ENCODE measurements at regions not wholly inside any gene's neighbourhood (a gene's known extent, or its start where the extent isn't known, plus 50 kb on each side); places are given as distances from the start of the nearest gene placed in this dataset.

- intact Hi-C loops (cut with DNase I): no loop called here
- DNase-seq (ENCODE audit: missing footprints): no peak
- ATAC-seq: no peak
These were observed 279.2 kb upstream of the NOCT start for GRCh38 chr4:138736362-138736761.

GRCh38 chr4:138734746-138735145, 280.8 kb upstream of the NOCT start:
- ATAC-seq: no peak
- DNase-seq (ENCODE audit: missing footprints): no peak
- intact Hi-C loops (cut with DNase I): no loop called here

- intact Hi-C loops (cut with DNase I): no loop called here
- ATAC-seq (no peak), DNase-seq (ENCODE audit: missing footprints) (no peak)
These were observed 287.0 kb upstream of the NOCT start for GRCh38 chr4:138728566-138728965.

GRCh38 chr4:138727731-138728130, 287.9 kb upstream of the NOCT start:
- no peak for DNase-seq (ENCODE audit: missing footprints)
- no peak for ATAC-seq
- intact Hi-C loops (cut with DNase I): no loop called here

GRCh38 chr4:138724530-138724929, 291.1 kb upstream of the NOCT start:
- no peak for ATAC-seq
- intact Hi-C loops (cut with DNase I): no loop called here
- no peak for DNase-seq (ENCODE audit: missing footprints)

- intact Hi-C loops (cut with DNase I): no loop called here
- no peak for ATAC-seq
- DNase-seq (ENCODE audit: missing footprints): no peak
These were observed 298.8 kb upstream of the NOCT start for GRCh38 chr4:138716559-138717335.

- DNase-seq (ENCODE audit: missing footprints) (no peak), ATAC-seq (no peak)
- intact Hi-C loops (cut with DNase I): no loop called here
These were observed 305.3 kb upstream of the NOCT start for GRCh38 chr4:138710297-138710696.

GRCh38 chr4:138709859-138710258, 305.7 kb upstream of the NOCT start:
- DNase-seq (ENCODE audit: missing footprints) (no peak), ATAC-seq (no peak)
- intact Hi-C loops (cut with DNase I): no loop called here

GRCh38 chr4:138707746-138708677, 307.6 kb upstream of the NOCT start:
- DNase-seq (ENCODE audit: missing footprints): no peak
- no peak for ATAC-seq
- intact Hi-C loops (cut with DNase I): no loop called here

GRCh38 chr4:138706201-138706600, 309.4 kb upstream of the NOCT start:
- intact Hi-C loops (cut with DNase I): no loop called here
- ATAC-seq (no peak), DNase-seq (ENCODE audit: missing footprints) (no peak)

- intact Hi-C loops (cut with DNase I): no loop called here
- no peak for DNase-seq (ENCODE audit: missing footprints)
These were observed 313.3 kb upstream of the NOCT start for GRCh38 chr4:138702190-138702824.

GRCh38 chr4:138698641-138699040, 316.9 kb upstream of the NOCT start:
- DNase-seq (ENCODE audit: missing footprints): no peak
- ATAC-seq: no peak
- intact Hi-C loops (cut with DNase I): no loop called here

More at GRCh38 chr4:138702190-138702824, 313.3 kb upstream of the NOCT start:
- ATAC-seq: no peak

GRCh38 chr4:138697851-138698250, 317.7 kb upstream of the NOCT start:
- intact Hi-C loops (cut with DNase I): no loop called here
- DNase-seq (ENCODE audit: missing footprints) (no peak), ATAC-seq (no peak)

GRCh38 chr4:138696771-138697170, 318.8 kb upstream of the NOCT start:
- intact Hi-C loops (cut with DNase I): no loop called here
- no peak for DNase-seq (ENCODE audit: missing footprints)
- no peak for ATAC-seq

GRCh38 chr4:138696058-138696457, 319.5 kb upstream of the NOCT start:
- intact Hi-C loops (cut with DNase I): no loop called here
- no peak for DNase-seq (ENCODE audit: missing footprints)
- no peak for ATAC-seq

GRCh38 chr4:138693526-138693925, 322.1 kb upstream of the NOCT start:
- no peak for DNase-seq (ENCODE audit: missing footprints)
- intact Hi-C loops (cut with DNase I): no loop called here
- no peak for ATAC-seq

GRCh38 chr4:138692411-138692810, 323.2 kb upstream of the NOCT start:
- intact Hi-C loops (cut with DNase I): no loop called here
- ATAC-seq (no peak), DNase-seq (ENCODE audit: missing footprints) (no peak)

- DNase-seq (ENCODE audit: missing footprints) (no peak), ATAC-seq (no peak)
- intact Hi-C loops (cut with DNase I): loop anchor here (5.0 to 10.0 kb wide), 3 partner anchors 168 to 1565 kb away; no protein-coding TSS in a partner anchor
These were observed 326.0 kb upstream of the NOCT start for GRCh38 chr4:138689593-138689992.

- DNase-seq (ENCODE audit: missing footprints): no peak
- ATAC-seq: no peak
- intact Hi-C loops (cut with DNase I): loop anchor here (5.0 to 10.0 kb wide), 3 partner anchors 168 to 1564 kb away; no protein-coding TSS in a partner anchor
These were observed 326.4 kb upstream of the NOCT start for GRCh38 chr4:138689187-138689586.
